ENCODE measurements at regions not wholly inside any gene's neighbourhood (a gene's known extent, or its start where the extent isn't known, plus 50 kb on each side); places are given as distances from the start of the nearest gene placed in this dataset.

DNA sequence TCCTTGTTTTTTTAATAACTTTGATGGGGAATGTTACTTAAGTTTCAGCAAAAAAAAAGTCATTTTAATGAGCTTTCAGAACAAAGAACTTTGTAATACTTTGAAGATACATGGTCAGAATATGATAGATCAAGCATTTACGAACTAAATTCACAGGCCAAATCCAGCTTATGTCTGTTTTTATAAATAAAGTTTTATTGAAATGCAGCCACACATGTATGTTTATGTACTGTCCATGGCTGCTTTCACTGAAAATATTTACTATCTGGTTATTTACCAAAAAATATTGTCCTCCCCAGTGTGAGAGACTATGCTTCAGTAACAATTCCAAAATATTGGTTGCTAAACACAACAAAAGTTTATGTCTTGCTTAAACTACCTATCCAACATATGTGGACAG is 366.7 kb downstream of the PIK3R1 start:
- H3K27ac ChIP-seq = no peak overlapping the region
- TF ChIP-seq ZFX (IDR thresholded peaks at IDR 0.05; ENCODE audit: borderline replicate concordance) = no peak
- TF ChIP-seq, protein P1, sequence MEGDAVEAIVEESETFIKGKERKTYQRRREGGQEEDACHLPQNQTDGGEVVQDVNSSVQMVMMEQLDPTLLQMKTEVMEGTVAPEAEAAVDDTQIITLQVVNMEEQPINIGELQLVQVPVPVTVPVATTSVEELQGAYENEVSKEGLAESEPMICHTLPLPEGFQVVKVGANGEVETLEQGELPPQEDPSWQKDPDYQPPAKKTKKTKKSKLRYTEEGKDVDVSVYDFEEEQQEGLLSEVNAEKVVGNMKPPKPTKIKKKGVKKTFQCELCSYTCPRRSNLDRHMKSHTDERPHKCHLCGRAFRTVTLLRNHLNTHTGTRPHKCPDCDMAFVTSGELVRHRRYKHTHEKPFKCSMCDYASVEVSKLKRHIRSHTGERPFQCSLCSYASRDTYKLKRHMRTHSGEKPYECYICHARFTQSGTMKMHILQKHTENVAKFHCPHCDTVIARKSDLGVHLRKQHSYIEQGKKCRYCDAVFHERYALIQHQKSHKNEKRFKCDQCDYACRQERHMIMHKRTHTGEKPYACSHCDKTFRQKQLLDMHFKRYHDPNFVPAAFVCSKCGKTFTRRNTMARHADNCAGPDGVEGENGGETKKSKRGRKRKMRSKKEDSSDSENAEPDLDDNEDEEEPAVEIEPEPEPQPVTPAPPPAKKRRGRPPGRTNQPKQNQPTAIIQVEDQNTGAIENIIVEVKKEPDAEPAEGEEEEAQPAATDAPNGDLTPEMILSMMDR (IDR thresholded peaks at IDR 0.05) = no peak

DNA sequence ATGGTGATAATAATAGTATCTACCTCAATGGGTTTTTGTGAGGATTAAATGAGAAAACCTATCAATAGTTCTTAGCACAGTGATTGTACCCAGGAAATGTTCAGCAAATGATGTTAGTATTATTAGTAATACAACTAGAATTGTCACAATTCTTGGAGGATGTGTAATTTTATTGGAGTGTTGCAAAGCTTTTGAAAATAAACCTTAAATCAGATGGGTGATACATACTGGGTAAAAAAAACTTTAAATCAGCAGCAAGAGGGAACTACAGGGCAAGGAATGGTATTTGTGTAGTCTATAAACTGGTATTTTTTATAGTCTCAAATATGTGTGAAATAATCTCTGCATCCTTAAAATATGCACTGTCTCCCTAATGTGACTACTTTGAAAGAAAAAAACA is 371.6 kb downstream of the PIK3R1 start:
- TF ChIP-seq, protein P1 (IDR thresholded peaks at IDR 0.05) = no peak
- no peak for TF ChIP-seq ZFX (IDR thresholded peaks at IDR 0.05; ENCODE audit: borderline replicate concordance)
- no peak overlapping the region for H3K27ac ChIP-seq

DNA sequence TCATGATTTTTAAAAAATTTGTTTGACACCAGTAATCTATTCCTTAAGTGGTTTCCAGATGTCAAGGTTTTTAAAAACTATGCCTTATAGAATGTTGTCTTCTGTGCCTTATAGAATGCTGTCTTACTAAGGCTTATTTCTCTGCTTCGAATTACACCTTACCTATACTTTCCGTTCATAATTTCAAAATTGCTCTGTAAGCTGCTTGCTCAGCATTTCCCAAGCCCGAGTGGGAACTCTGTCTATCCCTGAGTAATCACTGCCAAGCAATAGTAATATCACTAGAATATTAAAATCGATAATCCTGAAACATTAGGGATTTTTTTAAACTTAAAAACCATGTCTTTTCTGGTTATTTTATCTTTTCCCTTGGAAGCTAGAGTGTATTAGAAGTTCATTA is 376.3 kb downstream of the PIK3R1 start:
- H3K27ac ChIP-seq = no peak overlapping the region
- TF ChIP-seq, protein P1 (IDR thresholded peaks at IDR 0.05) = no peak
- TF ChIP-seq ZFX (IDR thresholded peaks at IDR 0.05; ENCODE audit: borderline replicate concordance) = no peak

DNA sequence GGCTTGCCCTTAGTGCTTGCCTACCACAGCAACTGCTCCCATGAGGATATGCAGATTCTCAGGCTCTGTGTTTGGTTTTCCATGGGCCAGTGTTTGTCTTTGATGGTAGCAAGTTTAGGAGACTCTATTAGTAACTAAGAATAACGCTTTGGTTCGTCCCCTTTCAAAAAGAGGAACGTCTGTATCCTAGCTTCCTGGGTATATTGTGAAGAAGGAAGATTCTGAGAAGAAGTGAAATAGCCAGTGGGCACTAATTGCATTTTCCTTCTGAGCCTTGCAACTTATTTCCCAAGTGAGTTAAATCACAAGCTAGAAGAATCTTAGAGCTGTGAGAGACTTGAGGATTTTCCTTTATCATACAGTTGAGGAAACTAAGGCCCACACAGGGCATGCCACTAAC is 376.8 kb downstream of the PIK3R1 start:
- TF ChIP-seq, protein P1 (IDR thresholded peaks at IDR 0.05) = no peak
- TF ChIP-seq ZFX (IDR thresholded peaks at IDR 0.05; ENCODE audit: borderline replicate concordance) = no peak
- H3K27ac ChIP-seq = no peak overlapping the region

DNA sequence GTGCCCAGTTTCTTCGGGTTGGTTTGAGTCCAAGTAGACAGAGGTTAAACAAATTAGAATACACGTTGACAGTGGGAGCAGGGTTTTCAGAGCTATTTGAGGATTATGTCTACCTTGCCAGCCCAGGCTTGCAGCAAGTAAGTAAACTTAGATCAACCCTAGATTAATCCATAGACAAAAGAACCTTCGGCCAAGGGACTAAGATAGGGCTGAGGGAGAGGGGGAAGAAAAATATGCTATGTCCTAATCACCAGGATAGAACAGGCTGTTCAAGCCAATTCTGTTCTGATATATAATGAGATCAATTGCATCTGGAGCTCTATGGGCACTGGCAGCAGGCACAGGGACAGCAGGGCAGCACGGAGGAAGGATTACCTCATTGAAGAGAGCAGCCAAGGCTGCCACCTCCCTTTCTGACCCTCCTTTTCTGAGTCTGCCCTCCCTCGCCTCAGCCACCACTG is 377.7 kb downstream of the PIK3R1 start:
- H3K27ac ChIP-seq = no peak overlapping the region
- TF ChIP-seq ZFX (IDR thresholded peaks at IDR 0.05; ENCODE audit: borderline replicate concordance) = no peak
- TF ChIP-seq, protein P1 (IDR thresholded peaks at IDR 0.05) = no peak

DNA sequence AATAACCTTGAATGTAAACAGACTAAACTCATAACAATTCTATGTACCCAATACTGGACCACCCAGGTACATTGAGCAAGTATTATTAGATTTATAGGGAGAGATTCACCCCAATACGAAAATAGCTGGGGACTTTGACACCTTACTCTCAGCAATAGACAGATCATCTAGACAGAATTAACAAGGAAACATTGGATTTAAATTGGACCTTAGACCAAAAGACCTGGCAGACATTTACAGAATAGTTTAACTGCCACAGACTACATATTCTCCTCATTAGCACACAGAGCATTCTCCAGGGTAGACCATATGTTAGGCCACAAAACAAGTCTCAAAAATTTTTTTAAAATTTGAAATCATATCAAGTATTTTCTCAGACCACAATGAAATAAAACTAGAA is 397.4 kb downstream of the PIK3R1 start:
- H3K27ac ChIP-seq = no peak overlapping the region
- TF ChIP-seq, protein P1 (IDR thresholded peaks at IDR 0.05) = no peak
- TF ChIP-seq ZFX (IDR thresholded peaks at IDR 0.05; ENCODE audit: borderline replicate concordance) = no peak

DNA sequence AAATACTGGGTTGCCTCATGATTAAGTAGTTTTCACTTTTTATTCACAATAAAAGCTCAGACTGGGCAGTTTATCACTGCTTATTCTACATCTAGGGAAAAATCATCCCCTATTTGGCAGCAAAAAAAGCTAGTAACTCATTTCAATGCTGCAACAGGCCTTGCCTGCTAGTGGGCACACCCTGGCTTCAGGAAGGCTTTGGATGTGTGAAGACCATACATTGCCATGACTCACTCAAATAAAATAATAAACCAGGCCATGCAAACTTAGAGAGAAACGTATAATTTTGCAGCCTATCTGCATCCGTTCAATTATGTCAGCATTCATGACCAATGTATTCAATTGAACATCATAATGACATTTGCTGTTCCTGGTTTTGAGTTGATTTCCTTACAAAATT is 402.9 kb downstream of the PIK3R1 start:
- no peak overlapping the region for H3K27ac ChIP-seq
- TF ChIP-seq, protein P1 (IDR thresholded peaks at IDR 0.05) = no peak
- TF ChIP-seq ZFX (IDR thresholded peaks at IDR 0.05; ENCODE audit: borderline replicate concordance) = no peak
